ENCODE measurements at regions not wholly inside any gene's neighbourhood (a gene's known extent, or its start where the extent isn't known, plus 50 kb on each side); places are given as distances from the start of the nearest gene placed in this dataset.

- no peak for DNase-seq (ENCODE audit: low spot score)
- H3K4me3 ChIP-seq = no peak overlapping the region
- H4K20me1 ChIP-seq (ENCODE audit: low read depth) = no peaks in the 10 kb centered on the region
- Mint-ChIP-seq H3K4me3 (no peak overlapping the region), H3K27me3 (ENCODE audit: insufficient read depth, low read depth) (peaks cover 4% of the 10 kb centered on the region), H3K36me3 (no peaks in the 10 kb centered on the region), H3K9me3 (no peaks in the 10 kb centered on the region), H3K4me1 (no peaks in the 10 kb centered on the region), H3K27ac (no peak overlapping the region)
- no peaks in the 10 kb centered on the region for H3F3A ChIP-seq (ENCODE audit: low read depth)
- no peak for TF ChIP-seq EZH2phosphoT487 (IDR thresholded peaks at IDR 0.05)
- no peak for TF ChIP-seq CTCF (IDR thresholded peaks at IDR 0.05)
- no peak for TF ChIP-seq EZH2 (IDR thresholded peaks at IDR 0.05)
- no peak overlapping the region for H3K27ac ChIP-seq
- H3K4me2 ChIP-seq = no peak overlapping the region
- H3K4me1 ChIP-seq = no peaks in the 10 kb centered on the region
- H3K79me2 ChIP-seq (ENCODE audit: low read depth) = no peaks in the 10 kb centered on the region
- no peaks in the 10 kb centered on the region for H3K27me3 ChIP-seq
- no peak overlapping the region for H3K9ac ChIP-seq
- H2AFZ ChIP-seq (replicated peaks) = no peak overlapping the region
- no peaks in the 10 kb centered on the region for H3K36me3 ChIP-seq
- H3K9me3 ChIP-seq (ENCODE audit: low read depth) = no peaks in the 10 kb centered on the region
Measured at GRCh38 chr7:106781007-106781406, 84.1 kb upstream of the PIK3CG start.

GRCh38 chr7:106781828-106782544, 83.1 kb upstream of the PIK3CG start:
- no peak overlapping the region for H3K9ac ChIP-seq
- no peaks in the 10 kb centered on the region for H3K9me3 Mint-ChIP-seq
- no peaks in the 10 kb centered on the region for H3K36me3 Mint-ChIP-seq
- H3K4me2 ChIP-seq = no peak overlapping the region
- peaks cover 2% of the 10 kb centered on the region for H3K4me1 ChIP-seq
- H3K27ac Mint-ChIP-seq = no peak overlapping the region
- H3K79me2 ChIP-seq (ENCODE audit: low read depth) = no peaks in the 10 kb centered on the region
- no peaks in the 10 kb centered on the region for H4K20me1 ChIP-seq (ENCODE audit: low read depth)
- no peaks in the 10 kb centered on the region for H3K27me3 ChIP-seq
- no peak for TF ChIP-seq EZH2phosphoT487 (IDR thresholded peaks at IDR 0.05)
- no peaks in the 10 kb centered on the region for H3K36me3 ChIP-seq
- H3K4me3 Mint-ChIP-seq = no peak overlapping the region
- H3K4me3 ChIP-seq = no peak overlapping the region
- H3K27me3 Mint-ChIP-seq (ENCODE audit: insufficient read depth, low read depth) = peaks cover 2% of the 10 kb centered on the region
- no peaks in the 10 kb centered on the region for H3K4me1 Mint-ChIP-seq
- no peak for DNase-seq (ENCODE audit: low spot score)
- H3K9me3 ChIP-seq (ENCODE audit: low read depth) = no peaks in the 10 kb centered on the region
- H3K27ac ChIP-seq = no peak overlapping the region
- H3F3A ChIP-seq (ENCODE audit: low read depth) = no peaks in the 10 kb centered on the region
- H2AFZ ChIP-seq (replicated peaks) = no peak overlapping the region

GRCh38 chr7:106783286-106783685, 81.8 kb upstream of the PIK3CG start:
- Histone ChIP-seq H3K4me1 (peaks cover 11% of the 10 kb centered on the region), H3K36me3 (no peaks in the 10 kb centered on the region), H3K4me3 (no peak overlapping the region), H4K20me1 (ENCODE audit: low read depth) (no peaks in the 10 kb centered on the region), H3K4me2 (no peak overlapping the region), H3K27me3 (no peaks in the 10 kb centered on the region), H3K9me3 (ENCODE audit: low read depth) (no peaks in the 10 kb centered on the region), H3K79me2 (ENCODE audit: low read depth) (no peaks in the 10 kb centered on the region), H3F3A (ENCODE audit: low read depth) (no peaks in the 10 kb centered on the region), H3K27ac (no peak overlapping the region), H2AFZ (replicated peaks) (no peak overlapping the region), H3K9ac (no peak overlapping the region)
- Mint-ChIP-seq H3K27ac (no peak overlapping the region), H3K4me3 (no peak overlapping the region), H3K27me3 (ENCODE audit: insufficient read depth, low read depth) (no peaks in the 10 kb centered on the region), H3K4me1 (peaks cover 4% of the 10 kb centered on the region), H3K36me3 (no peaks in the 10 kb centered on the region), H3K9me3 (no peaks in the 10 kb centered on the region)
- TF ChIP-seq CTCF (IDR thresholded peaks at IDR 0.05) (no peak), EZH2phosphoT487 (IDR thresholded peaks at IDR 0.05) (no peak), EZH2 (IDR thresholded peaks at IDR 0.05) (no peak)
- no peak for DNase-seq (ENCODE audit: low spot score)

GRCh38 chr7:106788637-106789036, 76.4 kb upstream of the PIK3CG start:
- Histone ChIP-seq H3F3A (ENCODE audit: low read depth) (no peaks in the 10 kb centered on the region), H2AFZ (replicated peaks) (no peak overlapping the region), H3K4me1 (peaks cover 11% of the 10 kb centered on the region), H4K20me1 (ENCODE audit: low read depth) (no peaks in the 10 kb centered on the region), H3K27me3 (no peaks in the 10 kb centered on the region), H3K9ac (no peak overlapping the region), H3K4me3 (no peak overlapping the region), H3K4me2 (no peak overlapping the region), H3K27ac (no peak overlapping the region), H3K9me3 (ENCODE audit: low read depth) (no peaks in the 10 kb centered on the region), H3K36me3 (no peaks in the 10 kb centered on the region), H3K79me2 (ENCODE audit: low read depth) (no peaks in the 10 kb centered on the region)
- Mint-ChIP-seq H3K4me1 (peaks cover 4% of the 10 kb centered on the region), H3K9me3 (peaks cover 2% of the 10 kb centered on the region), H3K27ac (no peak overlapping the region), H3K27me3 (ENCODE audit: insufficient read depth, low read depth) (peaks cover 2% of the 10 kb centered on the region), H3K4me3 (no peak overlapping the region), H3K36me3 (no peaks in the 10 kb centered on the region)
- no peak for DNase-seq (ENCODE audit: low spot score)
- TF ChIP-seq EZH2 (IDR thresholded peaks at IDR 0.05) = no peak
- no peak for TF ChIP-seq EZH2phosphoT487 (IDR thresholded peaks at IDR 0.05)
- no peak for TF ChIP-seq CTCF (IDR thresholded peaks at IDR 0.05)
